PC-3 (cell line): ENCODE measurements at regions not wholly inside any gene's neighbourhood (a gene's known extent, or its start where the extent isn't known, plus 50 kb on each side); places are given as distances from the start of the nearest gene placed in this dataset.

Experiments
- ATAC-seq: fragments of 200-7000 bp; cut with Tn5 transposase; 2 replicates; pipeline ENCODE4 v1.9.1; 2020; ENCODE audit warnings: mild to moderate bottlenecking, moderate library complexity
- BruUV-seq: library from RNA; stranded (reverse); fragments of 400-500 nt; replicated peaks from 2 replicates; lab custom pipeline; 2021; lab: Mats Ljungman, UMichigan
- CTCF ChIA-PET: fragments of 300-600 bp; sonication (Branson Sonifier 250); formaldehyde crosslinking; loops from one replicate; lab custom pipeline; 2022; ENCODE audit warnings: antibody characterized with exemption; lab: Charles Lee
- POLR2A ChIA-PET: fragments of 300-600 bp; sonication (Branson Sonifier 250); formaldehyde crosslinking; loops from one replicate; lab custom pipeline; 2022; ENCODE audit warnings: antibody characterized with exemption; ENCODE audit not compliant: unreplicated experiment; lab: Charles Lee
- DNase-seq: peaks from one replicate; pipeline ENCODE4 v3.0.0-alpha.2; 2015
- H2AFZ ChIP-seq: fragments of 300-600 bp; sonication (generic); 2 replicates; pipeline ENCODE4 v1.6.0; 2016; ENCODE audit warnings: antibody characterized with exemption, low read length
- H3F3A ChIP-seq: fragments of 300-600 bp; sonication (generic); one replicate; pipeline ENCODE4 v1.6.0; 2017; ENCODE audit warnings: antibody characterized with exemption, low read length, control low read depth, mild to moderate bottlenecking; ENCODE audit not compliant: unreplicated experiment
- H3K27ac ChIP-seq: fragments of 300-600 bp; sonication (generic); 2 replicates; pipeline ENCODE4 v1.5.1; 2016; ENCODE audit warnings: mild to moderate bottlenecking, low read length
- H3K27me3 ChIP-seq: fragments of 300-600 bp; sonication (generic); 2 replicates; pipeline ENCODE4 v1.6.1; 2016; ENCODE audit warnings: low read length, mixed read lengths
- H3K36me3 ChIP-seq: fragments of 300-600 bp; sonication (generic); 2 replicates; pipeline ENCODE4 v1.6.1; 2016; ENCODE audit warnings: low read depth, mixed run types, low read length, mixed read lengths
- H3K4me1 ChIP-seq: fragments of 300-600 bp; sonication (generic); 2 replicates; pipeline ENCODE4 v1.5.1; 2016; ENCODE audit warnings: low read length; ENCODE audit not compliant: insufficient read depth
- H3K4me2 ChIP-seq: fragments of 300-600 bp; sonication (generic); 2 replicates; pipeline ENCODE4 v1.6.0; 2016; ENCODE audit warnings: low read length
- H3K4me3 ChIP-seq: fragments of 300-600 bp; sonication (generic); 2 replicates; pipeline ENCODE4 v1.5.1; 2016; ENCODE audit warnings: mild to moderate bottlenecking, low read length, mixed read lengths
- H3K79me2 ChIP-seq: fragments of 300-600 bp; sonication (generic); 2 replicates; pipeline ENCODE4 v1.6.1; 2017; ENCODE audit warnings: low read length, mixed read lengths
- H3K9ac ChIP-seq: fragments of 300-600 bp; sonication (generic); 2 replicates; pipeline ENCODE4 v1.6.0; 2016; ENCODE audit warnings: mild to moderate bottlenecking, low read length
- H3K9me2 ChIP-seq: fragments of 300-600 bp; sonication (generic); replicated peaks from 2 replicates; pipeline ENCODE4 v1.6.1; 2016; ENCODE audit warnings: mixed run types, low read length, mixed read lengths
- H3K9me3 ChIP-seq: fragments of 300-600 bp; sonication (generic); 2 replicates; pipeline ENCODE4 v1.6.1; 2016; ENCODE audit warnings: low read length, mixed read lengths
- H4K20me1 ChIP-seq: fragments of 300-600 bp; sonication (generic); 2 replicates; pipeline ENCODE4 v1.6.1; 2016; ENCODE audit warnings: low read length, mixed read lengths
- EZH2 ChIP-seq: fragments of 300-600 bp; sonication (generic); IDR thresholded peaks from one replicate; pipeline ENCODE4 v1.6.1; 2017; ENCODE audit warnings: antibody characterized with exemption, mild to moderate bottlenecking, low read length; ENCODE audit not compliant: unreplicated experiment
- EZH2phosphoT487 ChIP-seq: fragments of 300-600 bp; sonication (generic); IDR thresholded peaks from 2 replicates; pipeline ENCODE4 v1.6.1; 2018; ENCODE audit warnings: mild to moderate bottlenecking, antibody characterized with exemption, low read length, borderline replicate concordance
- intact Hi-C: fragments of 100-400 bp; cut with micrococcal nuclease; formaldehyde crosslinking; loops from 2 replicates; pipeline ENCODE4 v1.9.0; 2023
- TF ChIP-seq, protein P1 (sequence below): fragments of 300-600 bp; sonication (generic); conservative IDR thresholded peaks from 2 replicates; pipeline ENCODE4 v1.5.1; 2017; ENCODE audit warnings: antibody characterized with exemption, low read depth, mild to moderate bottlenecking, low read length

DNA sequence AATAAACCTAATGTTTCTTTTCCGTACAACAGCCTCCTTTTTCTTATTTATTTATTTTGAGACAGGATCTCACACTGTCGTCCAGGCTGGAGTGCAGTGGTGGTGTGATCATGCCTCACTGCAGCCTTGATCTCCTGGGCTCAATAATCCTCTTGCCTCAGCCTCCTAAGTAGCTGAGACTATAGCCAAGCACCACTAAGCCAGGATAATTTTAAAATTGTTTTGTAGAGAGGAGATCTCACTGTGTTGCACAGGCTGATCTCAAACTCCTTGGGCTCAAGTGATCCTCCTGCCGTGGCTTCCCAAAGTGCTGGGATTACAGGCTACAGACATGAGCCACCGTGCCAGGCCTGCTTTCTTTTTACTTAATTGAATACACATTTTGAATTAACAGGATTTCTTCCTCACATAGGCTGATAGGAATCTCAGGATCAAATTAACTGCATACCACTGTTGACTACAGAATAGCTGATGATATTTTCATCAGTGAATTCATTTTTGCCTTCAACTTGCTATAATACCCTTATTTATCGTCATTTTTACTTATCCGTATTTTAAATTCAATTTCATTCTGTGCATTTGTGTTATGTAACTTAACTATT, 2010.5 kb downstream of the NCAM2 start:
- BruUV-seq = no TSS peak
- POLR2A ChIA-PET = interaction anchor here (0.6 kb wide), 1 partner anchor 14 kb away, joined by 3 read pairs; no protein-coding TSS in a partner anchor
- no peak for ATAC-seq

DNA sequence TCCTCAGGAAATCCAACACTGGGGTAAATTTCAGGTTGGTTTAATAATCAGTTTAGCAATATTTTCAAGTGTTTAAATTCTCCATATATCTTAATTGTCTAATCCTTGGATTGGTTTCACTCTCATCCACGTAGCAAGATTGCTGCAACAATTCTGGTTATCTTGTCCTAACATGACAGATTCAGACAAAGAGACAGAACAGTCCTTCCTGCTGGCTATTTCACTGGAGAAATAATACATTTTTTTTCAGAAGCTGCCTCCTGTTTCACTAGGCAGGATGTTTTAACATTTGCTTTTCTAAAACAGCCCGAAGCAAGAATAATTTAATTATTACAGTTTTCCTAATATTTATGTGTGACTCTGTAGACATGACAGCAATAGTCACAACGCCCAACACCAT, 2011.2 kb downstream of the NCAM2 start:
- ChIA-PET CTCF (no interaction called here), POLR2A (no interaction called here)
- TF ChIP-seq EZH2phosphoT487 (no peak), EZH2 (no peak)
- TF ChIP-seq, protein P1, sequence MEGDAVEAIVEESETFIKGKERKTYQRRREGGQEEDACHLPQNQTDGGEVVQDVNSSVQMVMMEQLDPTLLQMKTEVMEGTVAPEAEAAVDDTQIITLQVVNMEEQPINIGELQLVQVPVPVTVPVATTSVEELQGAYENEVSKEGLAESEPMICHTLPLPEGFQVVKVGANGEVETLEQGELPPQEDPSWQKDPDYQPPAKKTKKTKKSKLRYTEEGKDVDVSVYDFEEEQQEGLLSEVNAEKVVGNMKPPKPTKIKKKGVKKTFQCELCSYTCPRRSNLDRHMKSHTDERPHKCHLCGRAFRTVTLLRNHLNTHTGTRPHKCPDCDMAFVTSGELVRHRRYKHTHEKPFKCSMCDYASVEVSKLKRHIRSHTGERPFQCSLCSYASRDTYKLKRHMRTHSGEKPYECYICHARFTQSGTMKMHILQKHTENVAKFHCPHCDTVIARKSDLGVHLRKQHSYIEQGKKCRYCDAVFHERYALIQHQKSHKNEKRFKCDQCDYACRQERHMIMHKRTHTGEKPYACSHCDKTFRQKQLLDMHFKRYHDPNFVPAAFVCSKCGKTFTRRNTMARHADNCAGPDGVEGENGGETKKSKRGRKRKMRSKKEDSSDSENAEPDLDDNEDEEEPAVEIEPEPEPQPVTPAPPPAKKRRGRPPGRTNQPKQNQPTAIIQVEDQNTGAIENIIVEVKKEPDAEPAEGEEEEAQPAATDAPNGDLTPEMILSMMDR = no peak
- no peaks in the 10 kb centered on the region for H3K4me1 ChIP-seq
- no peaks in the 10 kb centered on the region for H3K27me3 ChIP-seq
- BruUV-seq = no TSS peak
- no peak overlapping the region for H3K4me2 ChIP-seq
- no peak for DNase-seq
- H3K9me2 ChIP-seq = peaks cover 2% of the 10 kb centered on the region; the same call in 1 of the 2 replicates
- no peak overlapping the region for H3K9ac ChIP-seq
- no peak overlapping the region for H3K4me3 ChIP-seq
- no peak overlapping the region for H3K27ac ChIP-seq
- no peaks in the 10 kb centered on the region for H3K9me3 ChIP-seq
- H2AFZ ChIP-seq = no peak overlapping the region
- intact Hi-C loops = no loop called here
- no peaks in the 10 kb centered on the region for H3K36me3 ChIP-seq
- H3K79me2 ChIP-seq = no peaks in the 10 kb centered on the region
- no peaks in the 10 kb centered on the region for H4K20me1 ChIP-seq
- ATAC-seq = no peak
- H3F3A ChIP-seq = no peaks in the 10 kb centered on the region

More for the DNA sequence above, 2010.5 kb downstream of the NCAM2 start:
- no peaks in the 10 kb centered on the region for H3K9me3 ChIP-seq
- CTCF ChIA-PET = no interaction called here
- H3K79me2 ChIP-seq = no peaks in the 10 kb centered on the region
- H4K20me1 ChIP-seq = no peaks in the 10 kb centered on the region
- no peaks in the 10 kb centered on the region for H3K36me3 ChIP-seq
- intact Hi-C loops = no loop called here
- no peak for DNase-seq
- no peak overlapping the region for H3K9ac ChIP-seq
- no peak overlapping the region for H3K4me3 ChIP-seq
- no peak overlapping the region for H2AFZ ChIP-seq
- H3F3A ChIP-seq = no peaks in the 10 kb centered on the region
- H3K4me1 ChIP-seq = peaks cover 6% of the 10 kb centered on the region; the same call in 1 of the 2 replicates
- peaks cover 4% of the 10 kb centered on the region; the same call in 1 of the 2 replicates for H3K9me2 ChIP-seq
- TF ChIP-seq EZH2phosphoT487 (no peak), EZH2 (no peak)
- TF ChIP-seq, protein P1 = no peak
- H3K27me3 ChIP-seq = no peaks in the 10 kb centered on the region
- no peak overlapping the region for H3K27ac ChIP-seq
- H3K4me2 ChIP-seq = no peak overlapping the region

DNA sequence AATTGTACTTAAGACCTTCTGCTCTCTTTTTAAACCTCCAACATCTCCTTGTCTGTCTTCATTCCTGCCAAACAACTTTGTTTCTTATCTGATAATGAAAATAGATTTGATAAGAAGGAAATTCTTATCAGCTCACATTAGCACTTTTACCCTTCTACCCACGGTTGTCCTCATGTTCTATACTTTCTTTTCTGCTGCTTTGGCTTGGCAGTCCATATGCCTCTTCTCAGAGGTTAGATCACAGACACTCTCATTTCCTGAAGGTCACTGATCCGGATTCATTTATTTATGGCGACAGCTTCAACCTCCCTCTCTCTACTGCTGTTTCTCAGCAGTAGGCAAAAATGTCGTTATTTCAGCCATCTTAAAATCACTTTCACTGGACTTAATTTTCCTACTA, 2015.8 kb downstream of the NCAM2 start:
- no peaks in the 10 kb centered on the region for H3K27me3 ChIP-seq
- H3K9ac ChIP-seq = no peak overlapping the region
- CTCF ChIA-PET = no interaction called here
- no peak overlapping the region for H3K4me3 ChIP-seq
- H3K4me1 ChIP-seq = peaks cover 21% of the 10 kb centered on the region
- H3K9me2 ChIP-seq = no peaks in the 10 kb centered on the region
- H3F3A ChIP-seq = no peaks in the 10 kb centered on the region
- intact Hi-C loops = loop anchor here (10.0 kb wide), 1 partner anchor 439 kb away; no protein-coding TSS in a partner anchor
- POLR2A ChIA-PET = interaction anchor here (0.6 kb wide), 1 partner anchor 149 kb away, joined by 3 read pairs; no protein-coding TSS in a partner anchor
- no peaks in the 10 kb centered on the region for H4K20me1 ChIP-seq
- H3K9me3 ChIP-seq = 0 out of 2 replicates have a peak, but pooled peaks cover 3% of the 10 kb centered on the region
- no peaks in the 10 kb centered on the region for H3K36me3 ChIP-seq
- no peaks in the 10 kb centered on the region for H3K79me2 ChIP-seq
- DNase-seq = no peak
- no peak overlapping the region for H3K27ac ChIP-seq
- H2AFZ ChIP-seq = no peak overlapping the region
- ATAC-seq = no peak
- TF ChIP-seq, protein P1 = no peak
- TF ChIP-seq EZH2phosphoT487 = no peak
- no peak for TF ChIP-seq EZH2
- no peak overlapping the region for H3K4me2 ChIP-seq
- BruUV-seq = no TSS peak
